Transverse colon (tissue), 4 donors: ENCODE measurements at regions not wholly inside any gene's neighbourhood (a gene's known extent, or its start where the extent isn't known, plus 50 kb on each side); places are given as distances from the start of the nearest gene placed in this dataset.

ENCODE experiments used
- EP300 ChIP-seq: sonication (generic); formaldehyde crosslinking; IDR thresholded peaks from one replicate; pipeline ENCODE4 v1.6.1; 2017; ENCODE audit warnings: antibody characterized with exemption, low read depth
- POLR2A ChIP-seq: fragments of 450-650 bp; IDR thresholded peaks from one replicate; pipeline ENCODE4 v1.6.1; 2016; ENCODE audit warnings: antibody characterized with exemption, mild to moderate bottlenecking, moderate library complexity
- POLR2AphosphoS5 ChIP-seq, 3 donors: sonication (generic); formaldehyde crosslinking; IDR thresholded peaks; one replicate each; pipeline ENCODE4 v1.6.1; 2016; ENCODE audit warnings: antibody characterized with exemption in 3 of 3
- TF ChIP-seq, protein P1 (sequence below), 5 experiments: fragments of 200-600 bp in 3 of 5; fragments of 450-650 bp in 2 of 5; sonication (generic) in 3 of 5; IDR thresholded peaks; 1 replicate in 2 of 5; 2 replicates in 3 of 5; pipeline ENCODE4 v1.5.1; 2016 to 2017; ENCODE audit warnings: antibody characterized with exemption in 5 of 5, inconsistent platforms in 3 of 5, mild to moderate bottlenecking in 2 of 5, moderate library complexity in 1 of 5

DNA sequence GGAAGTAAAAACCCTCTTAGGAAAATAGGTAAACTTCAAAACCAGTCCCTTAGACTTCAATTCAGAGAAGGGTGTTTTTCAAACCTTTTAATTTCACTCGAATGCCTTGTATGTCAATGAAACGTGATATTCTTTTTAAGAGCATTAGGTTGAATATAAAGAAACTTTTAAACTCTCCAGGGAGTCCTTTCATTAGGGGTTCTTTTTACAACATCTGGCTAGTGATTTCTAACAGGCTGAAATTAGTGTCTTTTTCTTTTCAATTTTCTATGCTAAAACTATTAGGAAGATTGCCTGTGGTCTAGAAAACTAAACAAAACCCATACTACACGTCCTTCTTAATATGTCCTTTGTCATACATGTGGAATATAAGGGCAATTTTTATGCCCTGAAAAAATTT is 569.7 kb upstream of the CITED2 start:
- no peak for TF ChIP-seq POLR2AphosphoS5 (IDR thresholded peaks at IDR 0.05)
- TF ChIP-seq, protein P1, sequence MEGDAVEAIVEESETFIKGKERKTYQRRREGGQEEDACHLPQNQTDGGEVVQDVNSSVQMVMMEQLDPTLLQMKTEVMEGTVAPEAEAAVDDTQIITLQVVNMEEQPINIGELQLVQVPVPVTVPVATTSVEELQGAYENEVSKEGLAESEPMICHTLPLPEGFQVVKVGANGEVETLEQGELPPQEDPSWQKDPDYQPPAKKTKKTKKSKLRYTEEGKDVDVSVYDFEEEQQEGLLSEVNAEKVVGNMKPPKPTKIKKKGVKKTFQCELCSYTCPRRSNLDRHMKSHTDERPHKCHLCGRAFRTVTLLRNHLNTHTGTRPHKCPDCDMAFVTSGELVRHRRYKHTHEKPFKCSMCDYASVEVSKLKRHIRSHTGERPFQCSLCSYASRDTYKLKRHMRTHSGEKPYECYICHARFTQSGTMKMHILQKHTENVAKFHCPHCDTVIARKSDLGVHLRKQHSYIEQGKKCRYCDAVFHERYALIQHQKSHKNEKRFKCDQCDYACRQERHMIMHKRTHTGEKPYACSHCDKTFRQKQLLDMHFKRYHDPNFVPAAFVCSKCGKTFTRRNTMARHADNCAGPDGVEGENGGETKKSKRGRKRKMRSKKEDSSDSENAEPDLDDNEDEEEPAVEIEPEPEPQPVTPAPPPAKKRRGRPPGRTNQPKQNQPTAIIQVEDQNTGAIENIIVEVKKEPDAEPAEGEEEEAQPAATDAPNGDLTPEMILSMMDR (IDR thresholded peaks at IDR 0.05) = no peak
- no peak for TF ChIP-seq POLR2A
- no peak for TF ChIP-seq EP300
